Stimulated activated CD4-positive, alpha-beta T cell treated with anti-CD3 and anti-CD28 coated beads, Interleukin-4, amount 100 ng/mL, for 1 hour (primary cell): ENCODE measurements at regions not wholly inside any gene's neighbourhood (a gene's known extent, or its start where the extent isn't known, plus 50 kb on each side); places are given as distances from the start of the nearest gene placed in this dataset.
"Not testable (repeated sequence)": the region's sequence is repeated elsewhere in the genome, so short reads cannot be mapped to it uniquely, and the experiment has no call there.

Experiments
- DNase-seq: peaks from one replicate; pipeline ENCODE4 v3.0.0-alpha.2; 2020

GRCh38 chr2:236348279-236348678 lies 84.1 kb upstream of the ASB18 start:
- DNase-seq, result no peak

- no peak for DNase-seq
These were observed 84.8 kb upstream of the ASB18 start for GRCh38 chr2:236348976-236349375.

DNA sequence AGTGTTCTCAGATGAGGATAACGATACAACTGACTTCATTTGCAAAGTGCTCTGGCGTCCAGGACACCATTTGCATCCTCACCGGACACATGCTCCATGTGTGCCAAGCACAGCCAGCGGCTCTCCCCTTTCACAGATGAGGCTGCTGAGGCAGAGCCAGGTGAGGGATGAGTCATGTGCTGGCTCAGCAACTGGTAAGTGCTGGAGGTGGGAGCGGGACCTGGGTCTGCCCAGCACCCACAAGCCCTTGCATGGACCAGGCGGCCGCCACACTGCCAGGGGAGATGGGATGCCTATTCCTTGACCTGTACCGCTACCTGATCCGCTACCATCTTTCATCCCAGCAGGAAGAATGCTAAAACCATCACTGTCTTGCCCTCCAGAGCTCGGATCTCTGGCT lies 86.2 kb upstream of the ASB18 start:
- DNase-seq, result no peak

GRCh38 chr2:236351966-236352525 lies 87.8 kb upstream of the ASB18 start:
- no peak for DNase-seq

DNA sequence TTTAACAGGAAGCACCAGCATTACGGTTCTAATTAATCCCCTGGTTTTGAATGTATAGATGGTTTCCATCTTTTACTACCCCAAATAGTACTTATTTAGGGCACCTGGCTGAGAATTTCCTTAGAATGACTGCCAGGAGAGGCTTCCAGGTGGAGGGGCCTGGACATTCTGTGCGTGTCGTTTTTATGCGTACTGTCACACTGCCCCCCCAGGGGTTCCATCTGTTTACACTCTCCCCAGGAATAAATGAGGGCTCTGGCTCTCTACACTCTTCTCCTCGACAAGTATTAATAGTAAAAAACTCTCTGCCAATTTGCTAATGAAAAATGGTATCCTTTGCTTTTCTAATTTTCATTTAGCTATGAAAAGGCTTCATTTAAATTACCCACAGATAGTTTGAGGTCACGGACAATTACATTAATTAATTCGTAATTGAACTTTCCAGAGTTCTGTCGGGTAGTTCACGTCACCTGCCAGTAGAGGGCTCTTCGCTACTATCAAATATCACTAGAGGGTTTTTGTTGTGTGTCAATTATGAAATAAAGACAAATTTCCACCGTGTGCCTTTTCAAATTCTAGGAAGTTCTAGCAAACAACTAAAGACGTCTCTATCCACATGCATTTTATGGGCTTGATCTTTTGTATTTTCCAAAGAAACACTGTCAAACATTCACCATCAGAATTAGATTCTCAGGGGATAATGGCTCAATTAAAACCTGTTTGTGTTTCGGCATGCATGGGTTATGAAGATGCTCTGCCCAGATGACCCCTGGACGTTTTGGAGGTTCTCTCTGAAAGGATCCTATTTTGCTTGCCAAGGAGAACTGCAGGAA lies 88.8 kb upstream of the ASB18 start:
- peak; percentile 29 for DNase-seq

DNA sequence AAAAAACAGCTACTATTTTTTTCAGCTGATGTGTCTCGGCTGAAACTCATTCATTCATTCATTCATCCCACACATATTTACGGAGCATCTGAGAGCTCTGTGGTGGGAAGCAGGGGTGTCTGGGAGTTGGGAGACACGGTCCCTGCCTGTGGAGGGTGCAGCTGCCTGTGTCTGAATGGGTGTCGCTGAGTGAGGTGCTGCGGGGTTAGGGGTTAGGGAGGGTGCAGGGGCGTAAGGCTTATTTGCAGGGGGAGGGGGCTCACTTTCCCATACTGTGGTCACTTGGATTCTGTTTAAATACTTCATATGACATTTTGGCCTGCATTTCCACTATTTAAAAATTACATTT lies 89.4 kb upstream of the ASB18 start:
- DNase-seq, result no peak

DNA sequence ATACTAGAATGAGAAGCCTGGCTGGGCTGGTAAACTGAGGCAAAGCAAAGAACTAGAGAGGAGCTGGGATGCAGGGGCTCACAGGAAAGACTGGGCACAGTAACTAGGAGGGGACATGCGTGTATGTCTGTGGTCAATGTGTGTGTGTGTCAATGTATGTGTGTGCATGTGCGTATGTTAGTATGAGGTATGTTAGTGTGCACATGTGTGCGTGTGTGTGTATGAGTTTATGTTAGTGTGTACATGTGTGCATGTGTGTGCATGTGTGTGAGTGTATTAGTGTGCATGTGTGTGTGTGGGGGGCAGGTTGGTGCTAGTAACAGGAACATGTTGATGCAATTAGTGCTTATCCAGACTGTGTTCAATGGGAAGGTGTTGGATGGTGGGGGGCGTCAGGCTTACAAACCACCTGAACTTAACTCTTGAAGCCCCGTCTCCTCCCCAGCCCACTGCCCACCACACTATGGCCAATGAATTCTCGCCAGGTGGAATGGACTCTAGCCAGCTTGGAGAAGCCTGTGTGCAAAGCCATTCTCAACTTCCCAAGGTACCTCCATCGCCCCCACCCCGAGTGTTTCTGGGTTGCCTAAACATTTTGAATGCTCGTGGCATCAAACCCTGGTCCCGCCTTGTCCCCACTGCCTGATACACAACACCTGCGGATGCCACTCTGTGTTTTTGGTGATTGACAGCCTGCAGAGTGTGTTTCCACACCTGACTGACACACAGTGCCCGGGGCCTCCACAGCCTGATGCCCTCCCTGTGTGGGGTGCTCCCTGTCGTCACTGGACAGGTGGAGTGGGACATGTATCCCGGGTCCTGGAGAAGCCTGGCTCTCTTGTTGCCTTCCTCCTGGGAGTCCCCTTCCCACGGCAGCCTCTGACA lies 90.1 kb upstream of the ASB18 start:
- no peak for DNase-seq

- no peak for DNase-seq
These were observed 90.9 kb upstream of the ASB18 start for GRCh38 chr2:236354973-236355595.

DNA sequence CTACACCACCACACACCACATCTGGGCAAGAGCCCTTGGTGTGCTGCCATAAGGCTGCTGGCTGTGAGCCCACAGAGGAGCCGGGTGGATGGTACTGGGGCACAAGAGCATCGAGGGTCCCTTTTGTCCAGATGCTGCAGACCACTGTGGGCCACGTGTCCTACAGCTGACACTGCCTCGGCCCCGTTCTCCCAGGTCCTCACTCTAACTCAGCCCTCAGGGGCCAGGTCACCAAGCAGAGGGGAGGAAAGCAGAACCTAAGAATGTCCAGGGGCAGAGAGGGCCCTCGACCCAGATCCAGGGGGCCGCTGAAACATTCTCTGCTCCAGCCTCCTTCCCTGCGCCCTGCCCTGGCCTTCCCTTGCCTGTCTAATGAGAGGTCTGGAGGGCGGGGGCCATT lies 91.7 kb upstream of the ASB18 start:
- DNase-seq, result no peak

- not testable (repeated sequence) for DNase-seq
These were observed 92.1 kb upstream of the ASB18 start for GRCh38 chr2:236356321-236356720.

DNA sequence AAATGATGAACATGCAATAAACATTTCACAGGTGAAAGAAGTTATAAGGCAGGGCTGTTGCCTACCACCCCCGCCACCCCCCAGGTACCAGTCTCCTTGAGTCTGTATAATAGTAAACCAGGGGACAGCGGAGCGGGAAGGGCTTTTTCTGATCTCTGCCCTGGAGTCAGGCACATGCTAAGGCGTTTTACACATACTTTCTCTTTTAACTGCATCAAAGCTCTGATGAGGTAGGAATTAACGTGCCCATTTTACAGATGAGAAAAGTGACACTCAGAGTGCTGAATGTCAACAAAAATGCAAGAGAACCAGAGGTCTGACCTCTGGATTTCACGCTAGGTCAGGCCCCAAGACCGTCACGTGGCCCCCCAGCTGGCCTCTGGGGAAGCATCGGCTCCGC lies 94.3 kb upstream of the ASB18 start:
- not testable (repeated sequence) for DNase-seq

DNA sequence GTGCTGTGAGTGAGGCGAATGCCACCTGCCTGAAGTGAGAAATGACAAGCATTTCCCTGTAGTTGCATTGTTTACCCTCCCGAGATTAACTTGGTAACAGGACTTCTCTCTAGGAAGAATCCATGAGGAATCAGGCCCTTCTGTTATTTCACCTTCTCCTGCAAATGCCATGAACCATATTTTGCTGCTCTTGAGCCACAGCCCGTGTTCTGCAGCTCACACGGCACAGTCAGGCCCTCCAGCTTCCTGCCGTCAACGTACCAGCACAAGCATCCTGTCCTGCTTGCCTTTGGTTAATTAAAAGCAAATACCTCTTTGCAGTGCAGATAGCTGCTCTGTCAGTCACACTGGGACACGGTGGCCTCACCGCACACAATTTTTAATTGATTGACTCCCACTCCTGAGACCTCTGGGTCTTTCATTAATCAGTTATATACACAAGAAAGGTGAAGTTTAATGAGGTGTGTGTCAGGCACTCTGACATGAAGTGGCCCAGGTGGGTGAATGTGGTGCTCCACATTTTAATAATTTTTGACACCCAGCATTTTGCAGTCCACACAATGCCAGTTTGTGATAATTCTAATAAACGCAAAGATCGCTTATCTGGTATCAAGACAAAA lies 95.3 kb upstream of the ASB18 start:
- no peak for DNase-seq

DNA sequence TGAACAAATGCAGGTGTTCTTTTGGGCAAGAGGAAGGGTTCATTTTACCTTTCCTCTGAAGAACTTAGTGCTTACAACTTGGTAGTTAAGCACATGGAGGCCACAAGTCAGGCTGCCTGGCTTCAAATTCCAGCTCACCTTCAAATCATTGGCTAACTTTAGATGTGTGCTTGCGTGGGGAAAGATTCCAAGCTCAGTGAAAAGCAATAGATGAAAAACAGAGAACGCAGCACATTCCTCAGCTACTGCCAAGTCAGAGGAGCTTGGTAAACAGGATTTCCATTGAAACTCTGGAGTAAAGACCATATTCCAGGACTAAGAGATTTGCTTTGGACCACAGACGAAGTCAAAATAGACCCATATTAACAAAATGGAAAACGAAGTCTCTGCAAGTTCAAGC lies 96.3 kb upstream of the ASB18 start:
- DNase-seq, result no peak

- DNase-seq, result no peak
These were observed 99.6 kb upstream of the ASB18 start for GRCh38 chr2:236363711-236364277.

DNA sequence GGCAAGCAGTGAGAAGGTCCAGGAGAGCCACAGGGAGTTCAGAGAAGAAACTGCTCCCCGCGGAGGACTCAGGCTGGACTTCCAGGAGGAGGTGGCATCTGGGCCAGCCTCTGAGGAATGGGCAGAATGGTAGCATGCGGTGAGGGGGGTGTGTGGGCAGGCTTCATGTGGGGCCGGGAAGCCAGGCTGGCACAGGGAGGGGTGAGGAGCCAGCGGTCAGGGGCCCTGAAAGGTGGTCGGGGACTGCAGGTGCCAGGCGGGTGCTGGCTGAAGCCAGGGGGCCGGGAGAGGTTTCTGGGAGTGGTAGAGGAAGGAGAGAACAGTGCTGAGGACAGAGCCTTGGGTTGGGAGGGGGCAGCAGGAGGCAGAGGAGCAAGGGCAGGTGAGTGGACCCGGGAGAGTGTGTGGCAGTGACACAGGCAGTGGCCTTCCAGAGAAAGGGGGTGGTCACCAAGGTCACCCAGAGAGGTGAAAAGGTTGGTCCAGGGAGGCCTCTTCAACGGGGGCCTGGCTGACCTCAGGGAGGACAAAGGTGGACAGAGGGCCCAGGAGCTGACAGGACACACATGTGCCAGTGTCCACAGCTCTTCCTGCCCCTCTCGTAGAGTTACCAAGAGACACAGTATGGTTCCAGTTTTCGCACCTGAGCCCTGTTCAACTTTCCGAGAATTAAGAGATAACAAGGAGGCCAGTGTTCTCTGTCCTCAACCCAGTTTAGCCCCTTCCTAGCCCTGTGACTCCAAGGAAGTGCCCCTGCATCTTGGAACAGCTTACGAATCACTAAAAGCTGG lies 101.2 kb upstream of the ASB18 start:
- no peak for DNase-seq

DNA sequence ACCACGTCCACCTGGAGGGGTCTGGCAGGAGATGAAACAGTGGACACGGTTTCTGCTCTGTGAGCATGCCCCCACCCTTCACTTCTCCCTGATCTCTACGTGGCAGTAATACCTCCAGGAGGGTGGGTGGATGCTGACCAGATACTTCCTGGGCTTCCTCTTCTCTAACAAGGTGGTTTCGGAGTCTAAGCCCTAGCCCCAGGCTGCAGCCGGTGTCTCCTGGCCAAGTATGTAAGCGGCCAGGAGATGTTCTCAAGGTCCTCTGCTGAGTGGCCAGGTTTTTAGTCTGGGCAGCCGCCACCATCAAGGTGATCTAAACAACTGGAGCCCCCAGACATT lies 101.8 kb upstream of the ASB18 start:
- DNase-seq, result no peak

GRCh38 chr2:236366397-236366796 lies 102.2 kb upstream of the ASB18 start:
- DNase-seq, result no peak

DNA sequence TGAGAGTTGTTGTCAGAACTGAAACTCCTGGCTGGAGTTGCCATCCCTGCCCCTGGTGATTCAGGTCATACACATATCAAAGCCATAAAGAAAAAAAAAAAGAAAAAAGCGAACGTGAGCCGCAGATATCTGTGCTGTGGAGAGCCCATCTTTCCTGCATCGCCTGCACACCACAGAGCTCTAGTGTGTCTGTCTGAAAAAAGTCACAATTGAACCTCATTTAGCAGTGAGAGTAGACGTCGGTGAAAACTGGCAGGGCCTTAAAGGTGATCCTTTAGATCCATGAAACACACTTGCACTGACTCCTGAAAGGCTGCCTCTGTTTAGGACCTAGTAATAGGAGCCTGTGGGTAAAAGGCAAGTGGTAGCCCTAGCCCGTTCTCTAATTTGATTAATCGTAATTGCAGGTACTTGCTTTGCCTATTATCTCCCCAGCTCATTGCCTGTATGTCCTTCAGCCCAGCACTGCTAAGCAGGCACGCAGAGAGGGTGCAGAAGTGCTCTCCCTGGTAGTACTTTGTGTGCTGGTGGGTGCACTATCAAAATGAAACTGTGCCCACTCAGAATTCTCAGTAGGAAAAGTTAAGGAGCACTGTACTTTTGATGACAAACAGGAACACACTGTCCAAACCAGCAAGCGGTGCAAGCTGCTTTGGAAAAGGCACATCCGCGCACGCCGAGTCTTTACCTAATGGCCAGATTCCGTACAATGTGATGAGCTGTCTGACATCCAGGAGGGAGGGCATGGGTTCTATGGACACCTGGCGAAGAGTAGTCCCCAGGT lies 103.5 kb upstream of the ASB18 start:
- DNase-seq, result no peak

- DNase-seq, result no peak
These were observed 105.5 kb upstream of the ASB18 start for GRCh38 chr2:236369661-236370062.

DNA sequence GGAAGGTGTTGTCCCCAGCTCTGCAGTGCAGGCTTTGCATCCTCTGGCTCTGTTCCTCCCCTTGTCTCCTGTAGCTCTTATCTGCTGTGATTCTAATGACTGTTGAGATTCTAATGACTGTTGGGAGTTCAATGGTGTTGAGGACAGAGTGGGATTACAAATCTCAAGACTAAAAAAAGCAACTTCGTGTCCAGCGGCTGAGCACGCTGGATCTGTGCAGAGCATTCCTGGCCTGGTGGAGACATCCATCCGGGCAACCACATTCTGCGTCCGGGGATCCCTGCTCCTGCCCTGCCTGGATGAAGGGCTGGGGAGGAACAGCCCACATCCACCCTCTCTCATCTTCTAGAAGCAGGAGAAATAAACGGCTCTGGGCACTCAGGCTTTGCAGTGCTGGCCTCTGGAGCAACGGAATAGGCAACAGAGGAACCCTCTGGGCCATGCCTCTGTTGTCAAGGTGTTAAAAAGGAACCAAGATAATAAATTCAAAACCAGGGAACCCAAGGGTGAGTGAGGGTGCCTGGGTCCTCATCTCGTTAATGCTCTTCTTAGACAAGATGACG lies 106.7 kb upstream of the ASB18 start:
- no peak for DNase-seq
